Skeletal muscle tissue (tissue), 3 donors: ENCODE measurements at regions not wholly inside any gene's neighbourhood (a gene's known extent, or its start where the extent isn't known, plus 50 kb on each side); places are given as distances from the start of the nearest gene placed in this dataset.

Experiments
- H3K27ac ChIP-seq: one replicate; pipeline ENCODE4 v1.7.0; 2013; ENCODE audit warnings: mild to moderate bottlenecking, low read depth, low read length, inconsistent platforms
- H3K27me3 ChIP-seq, 3 donors: one replicate each; pipeline ENCODE4 v1.7.0; 2013; ENCODE audit warnings: low read length in 3 of 3; ENCODE audit not compliant: control insufficient read depth in 3 of 3, insufficient read depth in 3 of 3
- H3K36me3 ChIP-seq, 3 donors: one replicate each; pipeline ENCODE4 v1.7.0; 2013; ENCODE audit warnings: low read length in 3 of 3; ENCODE audit not compliant: control insufficient read depth in 3 of 3, insufficient read depth in 3 of 3
- H3K4me1 ChIP-seq, 3 donors: one replicate each; pipeline ENCODE4 v1.7.0; 2013; ENCODE audit warnings: low read length in 3 of 3, mild to moderate bottlenecking in 3 of 3; ENCODE audit not compliant: control insufficient read depth in 3 of 3, insufficient read depth in 3 of 3
- H3K4me3 ChIP-seq, 3 donors: one replicate each; pipeline ENCODE4 v1.7.0; 2013; ENCODE audit warnings: low read length in 3 of 3
- H3K9ac ChIP-seq, 3 donors: one replicate each; pipeline ENCODE4 v1.7.0; 2013; ENCODE audit warnings: low read length in 3 of 3, mild to moderate bottlenecking in 3 of 3, moderate library complexity in 2 of 3, low read depth in 1 of 3
- H3K9me3 ChIP-seq, 3 donors: one replicate each; pipeline ENCODE4 v1.7.0; 2013; ENCODE audit warnings: low read length in 3 of 3; ENCODE audit not compliant: control insufficient read depth in 3 of 3
- donor health status: Osteomylitis.

- no peaks in the 10 kb centered on the region for H3K4me1 ChIP-seq
- no peaks in the 10 kb centered on the region for H3K9me3 ChIP-seq
- H3K4me3 ChIP-seq = no peak overlapping the region
- no peaks in the 10 kb centered on the region for H3K36me3 ChIP-seq
- no peak overlapping the region for H3K27ac ChIP-seq
- H3K9ac ChIP-seq = no peak overlapping the region
- no peaks in the 10 kb centered on the region for H3K27me3 ChIP-seq
Measured at GRCh38 chr4:63460075-63460474, 949.2 kb downstream of the TECRL start.

- H3K4me1 ChIP-seq = no peaks in the 10 kb centered on the region
- H3K4me3 ChIP-seq = no peak overlapping the region
- H3K27ac ChIP-seq = no peak overlapping the region
- H3K36me3 ChIP-seq = no peaks in the 10 kb centered on the region
- no peaks in the 10 kb centered on the region for H3K27me3 ChIP-seq
- no peak overlapping the region for H3K9ac ChIP-seq
- no peaks in the 10 kb centered on the region for H3K9me3 ChIP-seq
Measured at GRCh38 chr4:63459329-63459728, 949.9 kb downstream of the TECRL start.

DNA sequence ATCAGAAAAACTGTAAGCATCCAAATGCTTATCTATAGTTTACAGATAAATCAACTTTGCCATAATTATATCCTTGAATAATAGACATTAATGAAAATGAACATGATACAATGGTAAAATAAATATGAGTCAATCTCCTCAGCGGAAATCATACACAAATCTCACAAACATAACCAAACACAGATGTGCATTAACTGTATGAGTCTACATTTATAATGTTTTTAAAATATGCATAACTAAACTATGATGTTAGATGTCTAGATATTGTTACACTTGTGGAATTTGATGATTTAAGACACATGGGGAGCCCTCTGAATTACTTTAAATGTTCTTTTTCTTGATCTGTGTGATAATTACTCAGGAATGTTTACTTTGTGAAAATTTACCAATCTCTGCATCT is 951.2 kb downstream of the TECRL start:
- Histone ChIP-seq H3K4me3 (no peak overlapping the region), H3K27me3 (no peaks in the 10 kb centered on the region), H3K27ac (no peak overlapping the region), H3K9me3 (no peaks in the 10 kb centered on the region), H3K9ac (no peak overlapping the region), H3K4me1 (no peaks in the 10 kb centered on the region), H3K36me3 (no peaks in the 10 kb centered on the region)

DNA sequence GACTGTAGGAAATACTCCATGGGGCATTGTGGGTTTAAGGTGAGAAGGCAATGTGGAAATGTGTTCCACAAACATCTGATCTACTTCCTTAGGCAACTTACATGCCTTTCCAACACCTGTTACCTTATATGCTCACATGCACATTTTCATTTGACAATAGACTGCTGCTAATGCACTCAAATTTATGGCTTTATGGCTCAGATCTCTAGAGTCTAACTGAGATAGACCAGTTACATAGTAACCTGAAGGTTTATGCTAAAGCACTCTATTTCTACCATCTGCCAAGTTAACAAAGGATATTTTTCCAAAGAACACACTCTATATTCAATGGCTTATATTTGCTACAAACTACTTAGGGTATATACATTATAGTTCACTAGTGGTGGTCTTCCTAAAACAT is 969.0 kb downstream of the TECRL start:
- Histone ChIP-seq H3K36me3 (no peaks in the 10 kb centered on the region), H3K27me3 (no peaks in the 10 kb centered on the region), H3K27ac (no peak overlapping the region), H3K4me1 (no peaks in the 10 kb centered on the region), H3K9ac (no peak overlapping the region), H3K4me3 (no peak overlapping the region), H3K9me3 (no peaks in the 10 kb centered on the region)

DNA sequence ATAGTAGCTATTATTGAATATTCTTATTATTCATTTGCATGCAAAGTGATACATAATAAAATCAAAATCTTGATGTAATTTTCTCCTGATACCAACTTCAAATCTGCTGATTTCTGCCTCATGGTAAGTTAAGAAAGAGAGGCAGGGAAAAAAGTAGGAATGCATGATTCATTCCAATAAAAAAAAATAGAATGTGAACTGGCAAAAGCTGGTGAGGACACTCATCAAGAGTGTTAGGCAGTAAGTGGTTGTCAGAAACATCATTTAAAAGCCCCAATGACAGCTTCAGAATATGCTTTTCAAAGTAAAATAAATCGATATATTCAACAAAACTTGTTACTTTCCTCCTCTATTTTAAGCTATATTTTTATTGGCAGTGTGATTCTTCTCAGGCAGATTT is 979.1 kb downstream of the TECRL start:
- Histone ChIP-seq H3K9ac (no peak overlapping the region), H3K27ac (no peak overlapping the region), H3K4me3 (no peak overlapping the region), H3K4me1 (no peaks in the 10 kb centered on the region), H3K27me3 (no peaks in the 10 kb centered on the region), H3K9me3 (peaks cover 0 to under 1% (median 0%) of the 10 kb centered on the region in 3 donors), H3K36me3 (no peaks in the 10 kb centered on the region)

- peaks cover 0 to 6% (median 5%) of the 10 kb centered on the region in 3 donors for H3K9me3 ChIP-seq
- no peaks in the 10 kb centered on the region for H3K27me3 ChIP-seq
- no peaks in the 10 kb centered on the region for H3K36me3 ChIP-seq
- H3K4me1 ChIP-seq = no peaks in the 10 kb centered on the region
- H3K27ac ChIP-seq = no peak overlapping the region
- H3K9ac ChIP-seq = no peak overlapping the region
- H3K4me3 ChIP-seq = no peak overlapping the region
Measured at GRCh38 chr4:63396269-63396668, 1013.0 kb downstream of the TECRL start.

- Histone ChIP-seq H3K9me3 (peaks cover 0 to 6% (median 5%) of the 10 kb centered on the region in 3 donors), H3K27me3 (no peaks in the 10 kb centered on the region)
Measured at GRCh38 chr4:63393544-63393943, 1015.7 kb downstream of the TECRL start.

GRCh38 chr4:63379750-63380522 is 1029.3 kb downstream of the TECRL start:
- Histone ChIP-seq H3K4me1 (no peaks in the 10 kb centered on the region), H3K9ac (no peak overlapping the region), H3K27me3 (no peaks in the 10 kb centered on the region), H3K9me3 (no peaks in the 10 kb centered on the region), H3K36me3 (no peaks in the 10 kb centered on the region), H3K4me3 (no peak overlapping the region), H3K27ac (no peak overlapping the region)

More at GRCh38 chr4:63393544-63393943, 1015.7 kb downstream of the TECRL start:
- H3K9ac ChIP-seq = no peak overlapping the region
- H3K27ac ChIP-seq = no peak overlapping the region
- no peak overlapping the region for H3K4me3 ChIP-seq
- H3K36me3 ChIP-seq = no peaks in the 10 kb centered on the region
- no peaks in the 10 kb centered on the region for H3K4me1 ChIP-seq

DNA sequence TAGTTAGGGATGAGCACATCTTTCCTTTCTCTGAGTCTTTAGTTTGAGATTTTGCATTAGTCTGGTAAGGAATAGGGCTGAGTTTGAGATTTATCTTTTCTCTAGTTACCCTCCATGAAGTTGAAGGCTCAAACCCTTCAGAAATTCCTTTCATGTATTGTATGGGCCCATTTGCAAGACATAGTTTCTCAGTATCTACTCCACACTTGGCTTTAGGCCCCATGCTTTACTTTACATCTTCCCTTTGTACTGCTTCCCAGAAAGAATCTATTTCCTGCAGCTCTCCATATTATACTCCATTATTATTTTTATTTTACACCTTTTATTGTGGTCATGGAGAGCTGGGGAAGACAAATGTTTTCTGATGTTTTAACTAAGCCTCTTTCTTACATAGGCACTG is 1038.2 kb downstream of the TECRL start:
- H3K27ac ChIP-seq = no peak overlapping the region
- H3K4me1 ChIP-seq = no peaks in the 10 kb centered on the region
- no peak overlapping the region for H3K9ac ChIP-seq
- H3K27me3 ChIP-seq = no peaks in the 10 kb centered on the region
- no peak overlapping the region for H3K4me3 ChIP-seq
- H3K9me3 ChIP-seq = no peaks in the 10 kb centered on the region
- no peaks in the 10 kb centered on the region for H3K36me3 ChIP-seq

- H3K36me3 ChIP-seq = no peaks in the 10 kb centered on the region
- H3K4me1 ChIP-seq = no peaks in the 10 kb centered on the region
- no peaks in the 10 kb centered on the region for H3K9me3 ChIP-seq
- H3K27me3 ChIP-seq = no peaks in the 10 kb centered on the region
- H3K4me3 ChIP-seq = no peak overlapping the region
- H3K27ac ChIP-seq = no peak overlapping the region
- H3K9ac ChIP-seq = no peak overlapping the region
Measured at GRCh38 chr4:63361628-63362027, 1047.6 kb downstream of the TECRL start.
